A673 (cell line): ENCODE measurements at regions not wholly inside any gene's neighbourhood (a gene's known extent, or its start where the extent isn't known, plus 50 kb on each side); places are given as distances from the start of the nearest gene placed in this dataset.

ENCODE experiments used
- CTCF ChIP-seq: fragments of 300-800, 200-600 bp; sonication (generic); conservative IDR thresholded peaks from 2 replicates; pipeline ENCODE4 v1.5.1; 2017; ENCODE audit warnings: low read depth, mild to moderate bottlenecking, antibody characterized with exemption, low read length, moderate library complexity, mixed read lengths
- EZH2 ChIP-seq: fragments of 200-600 bp; sonication (generic); IDR thresholded peaks from 2 replicates; pipeline ENCODE4 v1.6.1; 2017; ENCODE audit warnings: borderline replicate concordance, low read depth, mild to moderate bottlenecking, mixed read lengths, antibody characterized with exemption, low read length; ENCODE audit not compliant: poor library complexity, severe bottlenecking

- TF ChIP-seq CTCF: no peak
- no peak for TF ChIP-seq EZH2
Observed at GRCh38 chr14:54251356-54251755, 145.5 kb upstream of the CDKN3 start.
